Daoy (cell line): ENCODE measurements at regions not wholly inside any gene's neighbourhood (a gene's known extent, or its start where the extent isn't known, plus 50 kb on each side); places are given as distances from the start of the nearest gene placed in this dataset.
A peak's percentile ranks its signal among the peaks of the same experiment; 100 is the strongest.
"Not testable (repeated sequence)": the region's sequence is repeated elsewhere in the genome, so short reads cannot be mapped to it uniquely, and the experiment has no call there.

ENCODE experiments used
- DNase-seq: peaks from one replicate; pipeline ENCODE4 v3.0.0-alpha.2; 2015; ENCODE audit warnings: low read depth

DNA sequence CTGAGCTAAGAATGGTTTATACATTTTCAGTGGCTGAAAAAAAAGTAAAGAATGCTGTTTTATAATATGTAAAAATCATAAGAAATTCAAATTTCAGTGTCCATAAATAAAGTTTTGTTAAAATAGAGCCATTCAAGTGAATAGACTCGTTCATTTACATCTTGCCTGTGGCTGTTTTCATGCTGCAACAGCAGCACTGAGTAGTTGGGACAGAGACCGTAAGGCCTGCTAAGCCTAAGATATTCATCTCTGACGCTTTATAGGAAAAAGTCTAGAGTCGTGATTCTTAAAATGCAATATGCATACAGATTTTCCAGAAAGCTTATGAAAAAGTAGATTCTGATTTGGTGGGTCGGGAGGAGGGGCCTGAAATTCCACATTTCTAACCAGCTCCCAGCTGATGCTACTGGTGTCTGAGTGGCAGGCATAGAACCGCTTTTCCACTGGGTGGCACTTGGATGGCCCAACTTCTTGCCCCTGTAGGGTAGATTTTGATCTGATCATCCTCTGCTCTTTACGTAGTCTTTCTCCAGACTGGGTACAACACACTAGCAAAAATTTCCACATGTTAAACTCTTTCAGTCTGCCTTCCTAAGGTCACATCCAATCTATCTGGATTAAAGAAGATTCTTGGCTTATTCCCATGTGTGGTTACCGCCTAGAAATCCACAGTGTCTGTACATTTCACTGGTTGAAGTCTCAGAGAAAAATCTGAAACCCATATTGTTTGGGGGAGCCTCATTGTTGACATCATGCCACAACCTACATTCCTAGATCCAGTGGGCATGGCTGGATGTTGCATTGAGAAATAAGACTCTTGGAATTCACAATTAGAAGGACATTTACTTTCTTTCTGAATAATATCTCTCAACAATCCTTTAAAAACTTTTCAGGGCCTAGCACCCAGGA lies 151.2 kb downstream of the C12orf75 start:
- DNase-seq, result no peak

- DNase-seq, result no peak
These were observed 152.5 kb downstream of the C12orf75 start for GRCh38 chr12:105482951-105483350.

- no peak for DNase-seq
These were observed 153.2 kb downstream of the C12orf75 start for GRCh38 chr12:105483691-105484090.

- DNase-seq, result peak; percentile 86
These were observed 154.9 kb downstream of the C12orf75 start for GRCh38 chr12:105485321-105485910.

GRCh38 chr12:105485921-105486320 lies 155.4 kb downstream of the C12orf75 start:
- DNase-seq, result peak; percentile 49

DNA sequence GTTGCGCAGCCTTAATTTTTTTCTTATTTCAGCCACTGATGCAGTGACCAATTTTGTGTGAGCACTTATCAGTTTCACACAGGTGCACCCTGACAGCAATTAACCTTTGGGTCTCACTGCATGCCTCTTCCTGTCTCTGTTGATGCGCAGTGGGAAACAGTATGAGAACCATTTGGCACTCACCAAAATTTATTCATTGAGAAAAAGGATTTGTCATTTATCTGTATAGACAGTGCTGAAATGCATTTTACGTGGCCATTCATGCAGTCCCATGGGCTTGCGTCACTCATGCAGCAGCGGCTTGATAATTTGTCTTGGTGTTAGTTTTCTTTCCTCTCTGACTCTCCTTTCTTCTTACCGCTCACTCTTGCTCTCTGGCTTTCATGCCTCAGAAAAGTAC lies 157.5 kb downstream of the C12orf75 start:
- no peak for DNase-seq

DNA sequence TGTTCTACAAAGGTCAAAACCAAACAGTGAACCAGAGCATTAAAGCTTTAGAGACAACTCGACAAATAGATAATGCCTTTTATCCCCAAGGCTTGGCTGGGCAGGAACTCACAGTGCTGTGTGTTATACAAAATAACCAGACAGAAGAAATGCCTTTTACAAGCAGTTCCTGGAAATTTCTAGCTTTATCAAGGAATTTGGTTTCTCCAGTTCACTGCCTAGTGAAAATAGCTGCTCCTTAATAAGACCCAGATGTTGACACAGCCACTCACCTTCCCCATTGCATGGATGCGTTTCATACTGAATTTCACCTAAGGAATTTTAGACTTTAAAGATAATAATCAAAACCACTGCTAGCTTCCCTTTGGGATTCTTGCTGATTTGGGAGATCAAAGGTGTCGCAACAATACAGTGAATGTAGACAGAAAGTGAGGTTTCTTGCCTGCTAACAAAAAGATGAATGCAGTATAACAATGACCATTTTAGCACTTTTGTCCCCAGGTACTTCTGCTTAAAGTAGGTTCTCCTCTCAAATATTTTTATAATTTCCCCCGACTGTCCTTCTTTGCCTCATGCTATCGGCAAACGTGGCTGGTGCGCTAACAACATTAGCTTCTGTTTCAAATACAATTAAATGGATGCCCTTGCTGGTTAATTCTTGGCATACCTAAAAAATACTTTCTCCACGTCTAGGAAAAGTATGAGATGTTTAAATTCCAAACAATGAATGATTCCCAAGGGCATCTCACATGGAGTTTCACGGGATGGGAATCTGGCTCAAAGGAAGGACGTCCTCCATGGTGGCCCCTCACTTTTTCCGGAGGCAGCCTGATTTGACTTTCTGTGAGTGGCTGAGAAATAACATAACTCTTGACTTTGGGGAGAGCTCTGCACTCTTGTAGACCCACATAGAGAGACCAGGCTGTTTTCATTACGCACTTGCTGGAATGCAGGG lies 162.4 kb downstream of the C12orf75 start:
- peak; percentile 18 for DNase-seq

DNA sequence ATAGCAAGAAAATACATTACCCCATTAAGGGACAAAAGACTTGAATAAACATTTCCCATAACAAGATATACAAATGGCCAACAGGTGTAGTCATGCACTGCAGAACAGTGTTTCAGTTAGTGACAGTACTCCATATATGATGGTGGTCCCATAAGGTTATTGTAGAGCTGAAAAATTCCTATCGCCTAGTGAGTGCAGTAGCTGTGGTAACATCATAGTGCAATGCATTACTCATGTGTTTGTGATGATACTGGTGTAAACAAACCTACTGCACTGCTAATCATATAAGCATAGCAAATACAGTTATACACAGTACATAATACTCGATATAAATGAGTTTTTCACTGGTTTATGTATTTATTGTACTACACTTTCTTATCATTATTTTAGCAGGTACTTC lies 168.7 kb downstream of the C12orf75 start:
- no peak for DNase-seq

DNA sequence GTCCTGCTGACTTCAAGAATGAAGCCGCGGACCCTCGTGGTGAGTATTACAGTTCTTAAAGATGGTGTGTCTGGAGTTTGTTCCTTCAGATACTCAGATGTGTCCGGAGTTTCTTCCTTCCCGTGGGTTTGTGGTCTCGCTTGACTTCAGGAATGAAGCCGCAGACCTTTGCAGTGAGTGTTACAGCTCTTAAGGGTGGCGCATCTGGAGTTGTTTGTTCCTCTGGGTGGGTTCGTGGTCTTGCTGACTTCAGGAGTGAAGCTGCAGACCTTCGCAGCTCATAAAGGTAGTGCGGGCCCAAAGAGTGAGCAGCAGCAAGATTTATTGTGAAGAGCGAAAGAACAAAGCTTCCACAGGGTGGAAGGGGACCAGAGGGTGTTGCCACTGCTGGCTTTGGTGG lies 170.2 kb downstream of the C12orf75 start:
- not testable (repeated sequence) for DNase-seq

DNA sequence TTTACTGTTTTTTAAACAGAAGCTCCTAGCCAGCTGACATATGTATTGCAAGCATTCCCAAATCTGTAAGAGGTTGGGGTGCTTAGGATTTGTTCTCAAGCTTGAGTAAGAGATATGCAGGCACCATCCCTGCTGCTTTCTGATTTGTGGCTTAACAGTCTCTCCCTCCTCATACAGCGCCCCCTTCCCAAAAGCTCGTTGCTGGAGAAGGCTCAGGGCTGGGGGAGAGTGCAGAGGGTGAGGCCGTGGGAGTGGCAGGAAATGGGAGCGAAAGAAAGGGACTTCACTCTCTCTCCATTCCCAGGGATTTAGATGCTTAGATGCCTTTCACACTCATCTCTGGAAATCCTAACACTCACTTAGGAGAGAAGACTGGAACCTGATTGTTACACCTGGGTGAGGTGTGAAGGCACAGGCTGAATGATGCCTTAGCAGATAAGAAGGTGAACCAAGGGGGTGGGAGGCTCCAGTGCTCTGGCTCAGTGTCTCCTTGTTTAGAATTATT lies 172.0 kb downstream of the C12orf75 start:
- DNase-seq, result no peak

GRCh38 chr12:105503619-105504018 lies 173.1 kb downstream of the C12orf75 start:
- DNase-seq, result no peak

GRCh38 chr12:105504286-105504685 lies 173.8 kb downstream of the C12orf75 start:
- no peak for DNase-seq

GRCh38 chr12:105506678-105507310 lies 176.3 kb downstream of the C12orf75 start:
- no peak for DNase-seq

DNA sequence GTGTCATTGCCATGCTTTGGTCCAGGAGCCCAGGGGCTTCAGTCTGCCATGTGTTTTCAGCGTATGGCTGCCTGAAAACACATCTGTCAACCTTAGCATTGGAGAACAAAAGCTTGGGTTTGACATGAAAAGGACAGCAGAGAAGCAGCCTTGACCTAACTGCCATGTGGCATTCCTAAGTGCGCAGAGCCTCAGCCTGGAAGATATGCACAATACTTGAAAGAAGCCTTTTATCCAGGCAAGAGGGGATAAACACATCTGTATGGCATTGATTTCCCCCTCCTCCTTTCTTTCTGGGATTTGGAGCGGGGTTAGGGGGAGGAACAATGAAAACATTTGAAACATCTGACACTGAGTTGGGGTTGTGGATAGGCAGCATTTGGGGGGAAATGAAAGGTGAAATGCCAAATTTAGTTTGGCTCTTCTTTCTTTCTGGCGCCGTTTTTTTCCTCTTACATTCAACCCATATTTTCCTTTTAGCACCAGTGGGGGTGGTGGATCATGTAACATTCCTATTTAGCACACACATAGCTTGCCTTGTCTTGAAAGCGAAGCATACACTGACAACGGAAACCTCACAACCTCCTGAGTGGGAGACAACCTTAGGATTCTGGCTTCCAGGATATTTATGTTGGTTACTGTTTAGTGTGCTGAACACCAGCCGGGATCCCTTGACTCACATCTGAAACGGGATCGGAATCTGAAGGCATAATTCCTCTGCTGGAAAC lies 177.0 kb downstream of the C12orf75 start:
- DNase-seq, result no peak

GRCh38 chr12:105508096-105508495 lies 177.6 kb downstream of the C12orf75 start:
- no peak for DNase-seq

DNA sequence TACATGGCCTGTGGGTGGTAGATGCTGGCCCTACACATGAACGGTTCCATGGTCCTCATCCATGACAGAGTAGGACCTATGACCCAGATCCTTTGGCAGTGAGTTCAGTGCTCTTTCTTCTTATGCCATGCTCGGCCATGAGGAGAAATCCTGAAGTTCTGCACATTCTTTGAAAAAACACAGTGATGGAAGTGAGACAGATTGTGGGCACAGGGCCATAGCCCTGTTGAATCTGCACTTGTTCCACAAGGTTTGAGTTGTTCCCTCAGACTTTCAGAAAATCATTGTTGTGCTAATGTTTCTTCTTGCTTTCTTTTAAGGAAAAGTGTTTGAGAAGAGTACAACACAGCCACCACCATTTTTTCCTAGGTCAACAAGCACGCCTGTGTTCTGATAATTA lies 180.0 kb downstream of the C12orf75 start:
- DNase-seq, result no peak

- not testable (repeated sequence) for DNase-seq
These were observed 182.4 kb downstream of the C12orf75 start for GRCh38 chr12:105512861-105513260.

DNA sequence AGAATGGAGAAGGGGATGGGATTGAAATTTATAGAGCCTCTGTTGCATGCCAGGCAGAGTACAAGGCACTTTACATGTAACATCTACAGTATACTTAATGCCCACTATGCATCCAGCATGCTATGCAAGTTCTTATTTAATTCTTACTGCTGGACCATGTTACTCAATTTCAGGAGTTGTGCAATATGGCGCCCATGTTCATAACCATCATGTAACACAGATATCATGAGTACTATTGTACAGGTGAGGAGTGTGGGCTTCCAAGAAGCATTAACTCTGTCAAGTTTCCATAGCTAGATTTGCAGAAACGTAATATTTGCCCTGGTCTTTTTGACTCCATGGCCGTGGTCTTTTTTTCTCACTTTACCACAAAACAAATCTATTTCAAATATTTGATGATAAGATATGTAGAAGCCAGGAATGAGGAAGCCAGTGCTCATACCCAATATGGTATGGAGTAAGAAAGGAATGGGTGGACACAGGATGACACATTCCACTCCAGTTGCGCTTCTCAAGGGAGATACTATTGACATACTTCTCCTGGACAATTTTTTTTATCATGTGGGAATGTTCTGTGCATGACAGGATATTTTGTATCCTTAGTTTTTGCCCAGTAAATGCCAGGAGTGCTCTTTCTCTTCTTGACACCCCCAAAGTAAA lies 191.8 kb downstream of the C12orf75 start:
- peak; percentile 12 for DNase-seq

GRCh38 chr12:105523164-105524057 lies 192.9 kb downstream of the C12orf75 start:
- peak; percentile 68 for DNase-seq
